ENCODE measurements at regions not wholly inside any gene's neighbourhood (a gene's known extent, or its start where the extent isn't known, plus 50 kb on each side); places are given as distances from the start of the nearest gene placed in this dataset.
A peak's percentile ranks its signal among the peaks of the same experiment; 100 is the strongest.
"Not testable (repeated sequence)": the region's sequence is repeated elsewhere in the genome, so short reads cannot be mapped to it uniquely, and the experiment has no call there.

DNA sequence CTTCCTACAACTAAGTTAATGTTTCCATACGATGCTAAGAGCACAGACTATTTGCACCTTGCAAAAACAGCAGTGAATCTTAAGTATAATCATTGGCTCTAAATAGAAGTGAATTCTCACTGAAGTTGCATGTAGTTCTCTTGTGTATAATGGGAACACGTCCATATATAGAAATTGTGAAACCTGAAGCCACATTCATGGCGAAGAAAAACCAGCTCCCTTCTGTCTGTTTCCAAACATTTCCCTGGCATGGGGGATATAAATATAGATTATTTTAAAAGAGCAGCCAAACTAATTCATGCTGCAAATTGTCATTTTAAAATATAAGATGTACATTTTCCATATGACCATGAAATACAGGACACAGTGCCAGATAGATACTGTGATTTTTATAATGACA, 71.1 kb downstream of the TRAM1L1 start:
- no peak for DNase-seq

DNA sequence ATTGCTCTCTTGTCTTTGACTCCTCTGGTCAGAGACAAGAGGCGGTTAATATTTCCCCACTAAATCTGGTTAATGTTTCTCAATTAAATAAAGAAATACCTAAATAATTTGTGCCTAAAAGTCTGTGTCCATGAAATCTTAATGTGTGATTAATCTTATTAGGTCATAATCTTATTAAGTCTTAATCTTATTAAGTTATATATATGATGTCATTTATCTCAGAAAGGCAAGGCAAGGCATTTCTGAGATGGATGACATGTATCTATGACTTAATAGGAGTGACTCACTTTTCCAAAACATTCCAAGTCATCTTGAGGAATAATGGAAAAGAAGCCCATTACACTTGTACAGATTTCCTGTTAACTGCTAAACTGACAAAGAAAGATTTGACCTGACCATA, 74.7 kb downstream of the TRAM1L1 start:
- no peak for DNase-seq

DNA sequence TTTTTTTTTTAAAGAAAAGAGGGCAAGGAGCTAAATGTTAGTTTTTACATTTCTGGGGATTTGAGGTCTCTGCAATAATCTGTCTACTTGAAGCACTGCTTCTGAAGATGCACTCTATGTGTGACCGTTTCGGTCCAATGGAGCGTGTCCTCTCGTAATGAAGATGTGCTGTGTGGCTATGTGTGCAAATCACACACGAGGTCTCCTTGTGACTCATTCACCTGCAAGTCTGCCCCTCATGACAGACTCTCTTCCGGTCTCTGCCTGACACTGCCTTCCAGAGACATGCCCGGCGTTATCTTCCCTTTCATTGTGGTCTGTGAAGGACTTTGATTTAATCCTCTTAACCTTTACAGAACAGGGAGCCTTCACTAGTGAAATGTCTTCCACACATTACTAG, 84.3 kb downstream of the TRAM1L1 start:
- DNase-seq, result no peak

DNA sequence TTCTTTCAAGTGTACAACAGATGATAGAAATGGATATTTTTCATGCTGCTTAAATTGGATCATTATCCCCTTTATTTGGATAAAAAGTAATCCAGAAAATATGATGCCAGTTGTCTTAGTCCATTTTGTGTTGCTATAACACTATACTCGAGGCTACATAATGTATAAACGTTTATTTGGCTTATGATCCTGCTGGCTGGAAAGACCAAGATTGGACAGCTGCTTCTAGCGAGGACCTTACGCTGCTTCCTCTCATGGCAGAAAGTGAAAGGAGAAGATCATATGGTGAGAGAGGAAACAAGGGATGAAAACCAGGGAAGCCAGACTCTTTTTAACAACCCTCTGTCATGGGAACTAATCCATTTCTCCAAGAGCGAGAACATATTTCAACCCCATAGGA, 102.7 kb downstream of the TRAM1L1 start:
- DNase-seq, result peak; percentile 7

DNA sequence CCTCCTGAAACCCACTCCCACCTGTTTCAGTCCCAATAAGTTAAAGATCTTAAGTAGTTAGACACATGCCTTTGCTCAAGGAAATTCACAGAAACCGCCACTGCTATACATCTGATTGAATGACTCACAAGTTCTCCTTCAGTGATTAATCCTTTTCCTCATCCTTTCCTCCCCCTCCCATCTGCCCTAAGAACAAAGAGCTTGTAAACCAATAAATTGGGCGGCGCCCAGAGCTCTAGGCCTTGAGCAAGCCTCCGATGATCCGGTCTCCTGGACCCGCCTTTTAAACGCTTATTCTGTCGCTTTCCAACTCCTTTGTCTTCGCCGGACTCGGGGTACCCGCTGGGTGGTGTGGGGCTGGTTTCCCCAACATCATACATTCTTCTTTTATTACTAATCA, 104.9 kb downstream of the TRAM1L1 start:
- not testable (repeated sequence) for DNase-seq

DNA sequence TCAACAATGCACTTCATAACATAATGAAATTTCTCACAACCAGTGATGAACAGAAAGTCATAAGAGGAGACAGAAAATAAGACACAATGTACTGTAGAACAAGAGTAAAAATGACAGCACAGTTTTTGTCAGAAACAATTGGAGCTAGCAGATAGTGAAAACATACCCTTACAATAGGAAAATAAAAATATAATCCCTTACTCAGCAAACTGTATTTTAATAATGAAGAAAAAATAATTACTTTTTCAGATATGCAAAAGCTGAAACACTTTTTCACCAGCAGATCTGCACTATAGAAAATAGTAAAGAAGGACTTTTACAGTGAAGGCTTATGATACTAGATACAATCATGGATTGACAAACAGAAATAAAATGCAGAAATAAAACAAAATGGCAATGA, 126.3 kb downstream of the TRAM1L1 start:
- no peak for DNase-seq

DNA sequence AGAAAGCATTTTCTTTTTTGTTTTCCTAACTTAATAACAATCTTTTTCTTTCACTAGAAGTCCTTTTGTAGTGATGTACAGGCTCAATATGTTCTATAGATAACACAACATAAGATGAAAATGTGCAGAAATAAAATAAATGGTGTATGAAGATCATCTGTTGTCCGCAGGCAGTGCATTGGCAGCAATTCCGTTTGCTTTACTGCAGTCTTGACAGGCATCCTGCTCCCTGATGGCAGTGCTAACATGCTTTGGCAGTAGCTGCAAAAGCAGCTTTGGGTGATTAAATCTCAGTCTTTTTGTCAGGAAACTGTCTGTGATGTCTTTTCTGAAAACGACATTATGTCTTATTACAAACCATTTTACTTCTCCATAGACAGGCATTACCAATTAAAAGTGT, 131.4 kb downstream of the TRAM1L1 start:
- DNase-seq, result no peak

DNA sequence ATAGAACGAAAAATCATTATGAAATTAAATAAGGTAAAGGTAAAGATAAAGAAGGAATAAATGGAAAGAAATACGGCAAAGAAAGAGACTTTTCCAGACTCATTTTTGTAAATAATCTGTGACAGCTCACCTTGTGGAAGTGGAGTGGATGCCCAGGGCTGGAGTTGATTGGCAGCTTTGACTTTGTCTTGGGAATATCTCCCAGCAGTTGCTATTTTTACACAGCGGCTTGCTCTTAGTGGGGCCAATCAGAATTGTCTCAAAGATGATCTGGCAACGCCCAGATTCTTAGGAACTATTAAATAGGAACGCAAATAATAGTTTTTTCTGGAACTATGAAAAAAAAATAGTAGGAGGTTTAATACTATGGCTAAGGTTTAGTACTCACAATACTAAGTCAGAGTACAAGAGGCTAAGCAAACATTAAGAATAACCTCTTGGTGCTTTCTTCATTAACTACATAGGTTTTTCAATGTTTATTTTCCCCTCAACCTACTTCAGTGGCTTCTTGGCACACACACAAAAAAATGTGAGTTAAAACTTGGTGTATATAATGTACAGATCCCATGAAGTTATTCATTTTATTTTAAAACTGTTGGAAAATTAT, 132.7 kb downstream of the TRAM1L1 start:
- DNase-seq, result no peak

DNA sequence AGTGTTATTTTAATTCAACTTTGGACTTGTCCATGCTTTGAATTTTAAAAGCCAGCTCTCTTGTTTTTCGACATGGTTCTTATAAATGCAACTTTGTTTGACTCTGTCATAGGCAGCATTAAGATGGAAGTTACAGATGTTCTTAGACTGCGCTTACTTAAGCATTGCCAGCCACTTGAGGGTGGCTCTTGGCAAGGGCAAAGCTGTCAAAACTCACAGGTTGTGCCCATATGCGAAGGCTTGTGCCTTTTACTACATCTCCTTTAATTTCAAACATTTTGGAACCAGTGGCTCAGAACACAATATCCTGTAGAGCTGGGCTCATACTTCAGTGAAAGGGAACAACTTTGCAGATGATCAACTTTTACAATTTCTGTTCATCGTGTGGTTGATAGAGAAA, 135.5 kb downstream of the TRAM1L1 start:
- DNase-seq, result no peak

DNA sequence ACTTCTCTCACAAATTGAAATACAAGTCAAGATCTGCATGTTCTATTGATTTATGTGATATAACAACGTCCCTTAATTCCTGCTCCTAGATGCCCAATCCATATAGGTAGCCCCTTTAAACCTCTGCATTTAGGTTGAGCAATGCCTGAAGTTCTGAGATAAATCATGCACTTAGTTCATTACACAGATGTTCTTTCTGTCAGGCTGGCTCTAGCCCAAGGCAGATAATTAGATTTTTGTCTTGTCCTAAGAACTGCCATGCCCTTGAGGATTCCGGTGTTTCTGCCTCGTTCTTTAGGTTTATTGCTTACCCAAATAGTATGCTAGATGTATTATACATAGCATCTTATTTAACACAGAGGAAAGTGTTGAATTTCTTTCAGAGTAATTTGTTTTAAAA, 143.1 kb downstream of the TRAM1L1 start:
- no peak for DNase-seq

DNA sequence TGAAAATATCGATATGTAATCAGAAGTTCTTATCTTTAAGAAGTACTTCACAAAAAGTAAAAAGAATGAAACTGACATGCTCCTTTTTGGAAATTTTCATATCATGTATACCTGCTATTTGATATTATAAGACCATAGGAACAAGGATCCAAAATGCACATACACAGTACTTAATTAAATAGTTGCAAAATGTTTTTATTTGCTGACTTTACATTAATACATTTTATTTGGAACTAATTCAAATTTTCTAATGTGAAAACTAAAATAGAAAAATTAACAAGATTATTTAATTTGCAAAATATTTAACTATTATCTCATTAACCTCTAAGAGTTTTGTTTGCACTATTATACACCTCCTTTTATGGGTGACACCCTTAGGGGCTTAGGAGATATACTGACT, 155.0 kb downstream of the TRAM1L1 start:
- DNase-seq, result no peak

DNA sequence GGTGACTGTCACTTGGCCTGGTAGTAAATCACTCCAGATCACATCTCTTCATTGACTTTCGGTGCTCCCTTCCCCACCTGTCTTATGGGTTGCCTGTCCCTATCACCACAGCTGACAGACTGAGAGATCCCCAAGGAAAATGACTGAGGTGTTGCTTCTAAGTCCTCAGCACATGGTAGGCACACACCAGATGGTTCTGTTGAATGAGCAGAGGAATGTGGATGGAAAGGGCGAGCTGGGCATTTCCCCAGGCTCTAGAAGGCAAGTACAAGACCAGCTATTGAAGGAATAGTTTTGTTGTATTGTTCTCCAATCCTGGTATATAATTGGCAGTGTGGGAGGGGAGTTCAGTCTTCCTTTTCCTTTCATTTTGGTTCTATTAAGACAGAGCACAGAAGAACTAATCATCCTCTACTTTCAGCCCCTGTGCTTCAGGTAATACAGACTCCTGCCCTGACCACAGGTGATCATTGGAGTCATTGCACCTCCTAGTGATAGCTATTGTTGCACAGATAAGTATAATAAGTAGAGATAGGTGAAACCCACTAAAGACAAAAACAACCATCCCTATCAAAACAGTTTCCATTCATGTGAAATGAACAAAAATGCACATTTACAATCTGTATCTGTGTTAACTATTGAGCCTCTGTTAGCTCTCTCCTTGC, 158.6 kb downstream of the TRAM1L1 start:
- no peak for DNase-seq

DNA sequence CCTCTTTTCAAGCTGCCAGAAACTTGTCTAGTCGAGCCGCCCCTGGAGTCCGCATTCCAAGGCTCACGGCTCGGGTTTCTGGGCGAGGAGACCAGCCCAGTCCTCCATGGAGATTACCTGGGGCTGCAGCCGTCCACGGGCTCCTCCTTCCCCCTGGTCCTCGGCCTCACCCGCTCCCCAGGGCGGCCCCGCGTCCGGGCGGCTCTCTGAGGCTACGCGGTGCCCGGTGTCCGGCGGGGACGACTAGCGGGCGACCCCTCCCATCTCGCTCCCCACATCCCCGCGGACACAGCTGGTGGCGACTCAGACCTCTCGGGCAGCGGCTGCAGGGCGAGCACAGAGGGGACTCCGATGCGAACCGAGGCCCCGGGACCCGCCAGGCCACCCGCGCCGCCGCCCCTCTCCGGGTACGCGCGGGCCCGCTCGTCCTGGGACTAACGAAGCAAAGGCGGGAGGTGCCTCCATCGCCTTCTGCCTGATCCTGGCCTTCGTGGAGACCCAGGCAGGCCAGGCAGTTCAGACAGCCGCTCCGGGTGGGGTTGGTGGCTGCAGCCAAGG, 159.4 kb downstream of the TRAM1L1 start:
- no peak for DNase-seq

DNA sequence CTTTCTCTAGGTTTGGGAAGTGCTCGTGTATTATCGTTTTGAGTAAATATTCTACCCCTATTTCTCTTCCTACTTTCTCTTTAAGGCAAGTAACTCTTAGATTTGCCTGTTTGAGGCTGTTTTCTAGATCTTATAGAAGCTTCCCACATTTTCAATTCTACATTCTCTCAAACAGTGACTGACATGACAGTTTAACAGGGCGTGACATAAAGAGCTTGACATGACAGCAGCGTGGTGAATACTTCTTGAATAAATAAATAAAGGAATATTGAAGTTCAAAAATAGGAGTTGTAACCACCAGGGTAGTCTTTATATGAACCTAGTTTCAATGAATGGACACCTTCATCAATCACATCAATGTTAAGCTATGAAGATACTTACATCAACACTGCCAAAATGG, 162.0 kb downstream of the TRAM1L1 start:
- no peak for DNase-seq

DNA sequence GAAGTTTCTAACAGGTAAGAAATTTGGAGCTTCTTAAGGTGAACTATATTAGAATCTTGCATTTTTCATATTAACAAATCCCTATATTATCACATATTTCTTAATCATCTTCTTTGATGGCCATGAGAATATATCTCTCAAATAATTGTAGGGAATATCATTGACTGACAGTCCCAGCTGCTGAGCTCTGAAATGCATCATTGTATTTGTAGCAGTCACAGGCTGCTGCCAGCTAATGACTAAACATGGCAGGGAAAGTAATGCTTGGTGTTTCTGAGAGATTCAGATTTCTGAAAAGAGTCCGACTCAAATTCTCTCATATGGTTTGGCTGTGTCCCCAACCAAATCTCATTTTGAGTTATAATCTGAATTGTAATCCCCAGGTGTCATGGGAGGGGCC, 171.9 kb downstream of the TRAM1L1 start:
- no peak for DNase-seq

DNA sequence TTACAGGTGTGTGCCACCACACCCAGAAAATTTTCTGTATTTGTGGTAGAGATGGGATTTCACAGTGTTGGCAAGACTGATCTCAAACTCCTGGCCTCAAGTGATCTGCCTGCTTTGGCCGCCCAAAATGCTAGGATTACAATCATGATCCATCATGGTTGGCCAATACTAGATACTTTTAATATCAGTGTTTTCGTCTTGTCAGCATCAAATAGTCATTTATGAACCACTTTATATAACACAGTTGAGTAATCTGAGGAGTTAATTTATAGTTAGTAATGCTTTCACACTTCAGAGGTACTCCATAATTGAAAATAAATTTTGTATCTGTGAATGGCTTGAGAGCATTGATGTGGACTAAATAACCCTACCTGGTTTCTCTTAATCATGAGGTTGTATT, 178.6 kb downstream of the TRAM1L1 start:
- DNase-seq, result no peak

DNA sequence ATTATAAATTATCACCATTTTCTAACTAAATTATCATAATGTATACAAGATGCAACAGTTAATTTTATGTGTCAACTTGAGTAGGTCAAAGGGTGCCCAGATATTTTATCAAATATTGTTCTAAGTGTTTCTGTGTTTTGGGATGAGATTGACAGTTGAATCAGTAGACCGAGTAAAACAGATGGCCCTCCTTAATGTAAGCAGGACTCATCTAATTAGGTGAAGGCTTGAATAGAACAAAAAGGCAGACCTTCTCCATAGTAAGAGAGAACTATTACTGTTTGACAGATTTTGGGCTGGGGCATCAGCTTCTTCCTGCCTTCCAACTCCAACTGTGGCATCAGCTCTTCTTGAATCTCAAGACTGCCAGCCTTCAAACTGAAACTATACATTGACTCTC, 185.8 kb downstream of the TRAM1L1 start:
- DNase-seq, result no peak

DNA sequence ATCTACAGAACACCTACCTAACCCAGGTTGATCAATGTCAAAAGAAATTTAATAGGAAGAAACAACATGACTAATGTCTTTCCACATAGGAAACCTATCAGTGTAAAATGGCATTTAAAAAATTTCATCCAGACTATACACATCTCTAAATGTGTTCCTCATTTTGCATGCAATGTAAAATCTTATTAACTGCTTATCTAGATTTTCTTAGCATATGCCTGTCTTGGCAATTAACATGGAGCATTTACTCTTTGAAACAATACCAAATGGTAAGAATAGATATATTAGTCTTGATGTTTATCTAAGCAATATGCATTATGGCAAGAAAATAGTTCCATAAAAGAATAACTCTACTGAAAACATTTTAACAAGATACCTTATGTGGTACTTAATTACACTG, 199.8 kb downstream of the TRAM1L1 start:
- DNase-seq, result no peak

DNA sequence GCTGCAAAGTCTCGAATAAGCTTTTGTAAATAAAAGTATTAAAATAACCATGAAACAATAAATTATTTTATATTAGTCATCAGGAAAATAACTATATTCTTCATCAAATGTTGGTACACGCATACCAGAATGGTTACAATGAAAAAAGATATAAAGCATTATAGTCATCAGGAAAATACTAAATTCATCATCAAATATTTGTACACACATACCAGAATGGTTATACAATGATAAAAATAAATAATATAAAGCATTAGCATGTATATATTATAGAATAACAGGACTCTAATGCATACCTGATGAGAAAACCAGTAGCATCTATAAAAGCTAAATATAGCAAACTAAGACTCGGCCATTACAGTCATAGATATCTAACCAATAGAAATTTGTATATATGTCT, 202.9 kb downstream of the TRAM1L1 start:
- DNase-seq, result no peak

DNA sequence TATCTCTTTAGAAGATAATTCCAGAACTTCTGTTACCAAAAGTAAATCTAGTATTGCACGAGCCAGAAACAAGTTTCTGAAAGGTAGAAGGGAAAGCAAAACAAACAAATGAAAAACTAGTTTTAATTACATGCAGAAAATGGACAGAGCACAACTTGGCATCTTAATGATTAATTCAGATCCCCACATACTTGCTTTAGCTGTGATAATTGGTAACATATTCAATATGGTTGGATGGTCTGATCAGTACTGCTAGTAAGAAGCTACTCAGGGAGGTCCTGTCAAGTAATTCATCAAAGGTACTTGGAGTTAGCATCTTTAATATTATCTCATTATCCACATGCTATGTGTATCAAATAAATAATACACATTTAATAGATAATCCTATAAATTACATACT, 204.3 kb downstream of the TRAM1L1 start:
- DNase-seq, result no peak

DNA sequence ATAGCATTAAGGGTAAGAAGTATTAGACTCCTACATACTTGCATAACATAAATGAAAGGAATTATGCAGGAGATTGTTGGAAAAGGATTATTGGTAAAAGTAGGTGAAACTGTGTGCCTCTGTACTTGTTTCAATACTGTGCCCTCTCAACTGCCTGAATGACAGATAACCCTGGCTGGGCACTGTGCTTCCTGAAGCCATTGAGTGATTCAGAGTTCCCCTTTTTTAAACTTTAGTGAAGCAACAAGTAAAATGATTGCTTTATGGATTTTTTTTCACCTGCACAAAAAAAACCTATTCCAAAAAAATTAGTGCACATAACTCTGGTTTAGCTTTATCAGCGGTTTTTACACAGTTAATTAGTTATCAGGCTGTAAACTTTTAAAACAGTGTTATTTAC, 204.8 kb downstream of the TRAM1L1 start:
- DNase-seq, result no peak

DNA sequence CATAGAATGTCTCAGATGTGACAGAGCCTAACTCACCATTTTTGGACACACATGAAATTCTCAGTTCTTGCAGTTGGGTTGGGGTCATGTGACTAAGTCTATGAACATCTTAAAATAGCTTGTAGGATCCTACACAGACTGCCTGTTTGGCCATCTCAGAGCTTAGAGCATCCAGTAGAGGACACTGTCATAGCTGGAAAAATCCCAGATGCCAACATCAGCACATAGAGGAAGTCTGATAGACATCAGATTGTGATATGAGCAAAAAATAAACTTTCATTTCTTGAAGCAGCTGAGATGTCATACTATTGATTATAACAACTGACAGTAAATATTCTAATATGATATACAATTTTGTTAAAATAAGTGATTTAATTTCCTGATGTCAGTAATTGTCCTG, 207.1 kb downstream of the TRAM1L1 start:
- DNase-seq, result no peak

DNA sequence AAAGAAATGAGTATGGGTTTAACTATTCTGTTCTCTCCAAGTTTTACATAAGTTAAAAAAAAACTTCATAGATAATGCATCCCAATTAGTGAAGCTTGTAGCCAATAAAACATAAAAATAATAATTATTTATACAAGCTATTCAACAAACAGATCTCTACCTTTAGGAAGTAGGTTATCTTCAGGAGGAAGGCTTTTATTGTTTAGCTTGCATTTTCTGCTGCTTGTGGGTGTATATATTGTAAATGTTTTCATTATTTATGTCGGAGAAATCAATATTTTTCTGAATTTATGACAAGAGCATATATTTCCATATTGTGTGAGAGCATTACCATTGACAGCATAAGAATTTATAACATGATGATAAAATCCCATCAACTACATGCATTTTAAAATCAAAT, 208.3 kb downstream of the TRAM1L1 start:
- no peak for DNase-seq

DNA sequence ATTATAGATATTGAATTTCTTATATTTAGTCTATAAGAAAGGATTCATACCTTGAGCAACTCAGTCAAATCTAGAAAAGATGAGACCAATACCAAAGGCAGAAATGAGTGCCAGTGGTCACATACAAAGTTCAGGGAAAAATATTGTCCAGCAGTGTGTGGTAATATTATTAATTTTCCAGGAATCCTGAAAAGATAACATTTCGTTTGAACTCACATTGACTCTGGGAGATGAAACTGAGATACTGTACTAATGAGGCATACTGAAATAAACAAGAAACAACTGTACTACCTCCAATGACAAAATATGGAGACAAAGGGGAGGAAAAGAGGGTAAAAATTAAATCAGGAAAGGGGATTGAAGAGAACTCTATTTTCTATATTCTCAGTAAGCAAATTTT, 212.4 kb downstream of the TRAM1L1 start:
- DNase-seq, result no peak

DNA sequence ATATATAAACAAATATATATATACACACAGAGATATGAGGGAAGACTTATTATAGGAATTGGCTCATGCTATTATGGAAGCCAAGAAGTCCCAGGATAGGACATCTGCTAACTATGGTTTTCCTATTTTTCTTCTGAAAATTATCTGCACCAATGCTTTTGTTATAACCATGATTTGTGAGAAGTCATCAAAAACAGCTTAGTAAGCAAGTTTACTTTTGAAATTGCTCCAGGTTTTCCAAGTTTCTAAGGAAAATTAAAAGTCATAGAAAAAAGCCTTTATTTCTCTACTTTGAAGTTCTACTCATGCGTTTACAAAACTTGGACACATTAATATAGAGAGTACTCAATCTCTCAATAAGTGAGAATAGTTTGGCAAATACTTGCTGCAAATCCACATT, 213.1 kb downstream of the TRAM1L1 start:
- DNase-seq, result no peak
